NCI-H1436 treated with DMSO at 0.1 percent for 48 hours (cell line): ENCODE measurements at regions not wholly inside any gene's neighbourhood (a gene's known extent, or its start where the extent isn't known, plus 50 kb on each side); places are given as distances from the start of the nearest gene placed in this dataset.

Experiments
- DNase-seq: peaks from one replicate; lab custom pipeline; 2025; lab: John Stamatoyannopoulos, UW

DNA sequence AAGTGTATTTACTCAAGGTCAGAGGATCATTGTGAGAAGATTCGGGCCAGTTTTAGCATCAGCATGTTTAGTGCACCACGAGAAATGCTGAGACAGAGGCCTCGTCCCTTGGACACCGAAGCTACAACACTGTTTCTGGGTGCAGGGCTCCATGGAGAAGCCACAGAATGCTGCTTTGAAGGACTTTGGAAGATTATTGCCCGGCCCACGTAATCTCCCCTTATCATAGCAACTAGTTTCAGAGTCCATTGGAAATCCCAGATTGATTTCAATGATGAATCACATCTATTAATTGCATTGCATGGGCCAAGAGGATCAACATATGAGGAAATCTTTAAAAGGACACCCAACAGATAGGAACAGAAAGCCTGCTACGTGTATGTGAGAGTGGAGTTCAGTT lies 156.0 kb downstream of the MAF start:
- DNase-seq = no peak

DNA sequence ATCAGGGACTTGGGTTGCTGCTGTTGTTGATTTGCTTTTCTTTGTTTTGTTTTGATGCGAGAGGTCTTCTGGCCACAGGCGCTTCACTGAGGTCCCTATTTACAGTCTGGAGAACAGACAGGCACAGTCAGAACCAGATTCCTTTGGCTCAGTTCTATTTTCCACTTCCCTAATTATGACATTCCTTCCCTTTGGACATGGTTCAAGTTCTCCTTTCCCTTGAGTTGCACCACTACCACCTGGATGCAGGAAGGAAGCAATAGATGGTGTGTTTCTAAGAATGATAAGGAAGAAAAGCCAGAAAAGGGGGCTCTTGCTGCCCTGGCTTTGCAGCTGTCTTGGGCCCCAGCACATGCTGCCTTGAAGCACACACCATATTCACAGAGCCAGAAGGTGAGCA lies 160.6 kb downstream of the MAF start:
- no peak for DNase-seq

DNA sequence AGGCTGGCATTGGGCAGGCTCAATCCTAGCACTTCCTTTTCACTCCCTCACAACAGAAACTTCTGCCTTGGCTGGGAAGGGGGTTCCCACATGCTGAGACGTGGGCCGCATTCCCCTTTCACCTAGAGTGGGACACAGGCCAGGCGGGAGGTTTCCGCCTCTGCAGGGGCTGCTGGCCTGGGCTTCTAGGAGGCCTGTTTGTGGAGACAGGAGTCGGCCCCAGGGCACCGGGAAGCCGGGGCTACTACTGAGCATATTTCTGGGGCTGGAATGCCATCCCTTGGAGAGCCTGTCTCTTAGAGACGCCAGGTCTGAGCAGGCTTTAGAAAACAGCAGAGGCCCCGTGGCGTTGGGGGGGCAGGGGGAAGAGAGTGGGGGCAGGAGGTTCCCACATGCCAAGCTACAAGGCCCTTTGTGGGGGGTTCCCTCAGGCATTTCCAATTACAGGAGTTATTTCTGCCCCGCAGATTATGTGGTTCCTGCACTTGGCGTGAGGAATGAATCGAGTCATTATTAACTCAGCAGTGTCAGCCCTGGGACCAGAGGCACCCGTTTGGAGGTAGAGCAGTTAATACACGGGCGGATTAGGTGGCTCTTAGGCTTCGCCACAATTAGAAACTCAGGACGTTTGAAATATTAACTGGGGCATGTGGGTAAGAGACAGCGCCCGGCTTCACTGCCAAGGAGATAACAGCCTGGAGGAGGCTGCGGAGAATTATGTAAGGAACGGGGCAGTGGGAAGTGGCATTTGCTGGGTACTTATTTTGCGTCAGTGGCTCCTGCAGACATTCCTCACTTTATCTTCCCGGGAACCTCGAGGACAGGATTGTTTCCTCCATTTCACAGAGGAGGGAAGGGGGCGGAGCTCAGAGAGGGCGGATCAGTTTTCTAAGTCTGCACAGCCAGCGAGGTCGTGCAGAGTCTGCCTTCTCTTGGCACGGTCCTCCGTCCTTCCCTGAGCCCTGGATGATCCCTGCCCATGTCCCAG lies 162.5 kb downstream of the MAF start:
- DNase-seq = no peak

DNA sequence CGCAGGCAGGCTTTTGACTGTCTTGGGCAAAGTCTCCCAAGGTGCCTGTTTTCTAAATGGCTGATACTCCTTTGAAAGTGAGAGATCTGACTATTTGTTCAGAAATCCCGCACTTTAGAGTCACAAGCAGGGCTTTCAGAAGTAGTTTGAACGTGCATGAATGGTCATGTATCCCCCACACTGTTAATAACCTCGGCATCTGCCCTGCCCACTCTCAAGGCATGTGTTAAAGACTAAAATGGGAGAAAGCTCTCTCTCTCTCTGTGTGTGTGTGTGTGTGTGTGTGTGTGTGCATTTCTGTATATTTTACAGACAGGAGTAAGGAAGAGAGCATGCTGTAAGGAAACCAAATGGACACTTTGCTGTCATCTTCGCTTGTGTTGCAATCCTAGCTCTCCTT lies 163.7 kb downstream of the MAF start:
- DNase-seq = no peak

DNA sequence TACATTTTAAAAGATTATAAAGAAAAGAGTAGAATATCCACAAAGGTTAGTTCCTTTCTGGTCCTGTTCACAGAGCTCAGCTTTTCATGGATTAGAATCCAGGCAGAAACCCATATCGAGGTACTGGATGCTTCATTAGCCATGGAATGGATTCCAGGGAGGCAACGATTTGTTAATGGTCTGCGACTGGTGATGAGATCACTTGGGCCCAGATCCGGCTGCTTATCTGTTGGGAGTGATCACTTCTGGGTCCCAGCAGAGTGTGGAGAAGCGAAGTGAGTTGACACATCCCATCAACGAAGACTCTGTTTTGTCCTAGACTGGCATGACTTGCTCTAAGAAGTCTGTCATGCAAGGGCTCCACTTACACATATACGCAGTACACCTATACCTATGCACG lies 165.8 kb downstream of the MAF start:
- no peak for DNase-seq

DNA sequence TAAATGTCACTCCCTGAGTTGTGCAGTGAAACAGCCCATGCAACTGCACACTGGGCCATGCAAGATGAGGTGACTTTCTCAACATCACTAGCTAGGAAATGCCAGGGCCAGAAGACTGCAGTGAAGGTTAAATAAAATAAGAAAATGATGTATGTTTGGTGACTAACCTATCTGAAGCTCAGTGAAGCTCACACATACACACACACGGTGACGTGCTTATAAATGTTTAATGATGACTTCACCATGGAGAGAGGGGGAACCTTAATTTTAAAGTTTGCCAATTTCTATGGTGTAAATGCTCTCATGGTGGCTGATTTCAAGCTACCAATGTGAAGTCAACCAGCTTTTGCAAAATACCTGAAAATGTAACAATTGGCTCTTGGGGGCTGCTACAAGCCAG lies 166.4 kb downstream of the MAF start:
- no peak for DNase-seq

DNA sequence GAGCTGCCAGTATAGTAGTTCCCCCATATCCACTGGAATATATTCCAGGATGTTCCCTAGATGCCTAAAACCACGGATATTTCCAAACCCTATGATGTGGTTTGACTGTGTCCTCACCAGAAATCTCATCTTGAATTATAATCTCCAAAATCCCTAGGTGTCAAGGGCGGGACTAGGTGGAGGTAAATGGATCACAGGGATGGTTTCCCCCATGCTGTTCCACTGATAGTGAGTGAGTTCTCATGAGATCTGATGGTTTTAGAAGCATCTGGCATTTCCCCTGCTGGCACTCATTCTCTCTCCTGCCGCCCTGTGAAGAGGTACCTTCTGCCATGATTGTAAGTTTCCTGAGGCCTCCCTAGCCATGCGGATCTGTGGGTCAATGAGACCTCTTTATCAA lies 168.6 kb downstream of the MAF start:
- no peak for DNase-seq

DNA sequence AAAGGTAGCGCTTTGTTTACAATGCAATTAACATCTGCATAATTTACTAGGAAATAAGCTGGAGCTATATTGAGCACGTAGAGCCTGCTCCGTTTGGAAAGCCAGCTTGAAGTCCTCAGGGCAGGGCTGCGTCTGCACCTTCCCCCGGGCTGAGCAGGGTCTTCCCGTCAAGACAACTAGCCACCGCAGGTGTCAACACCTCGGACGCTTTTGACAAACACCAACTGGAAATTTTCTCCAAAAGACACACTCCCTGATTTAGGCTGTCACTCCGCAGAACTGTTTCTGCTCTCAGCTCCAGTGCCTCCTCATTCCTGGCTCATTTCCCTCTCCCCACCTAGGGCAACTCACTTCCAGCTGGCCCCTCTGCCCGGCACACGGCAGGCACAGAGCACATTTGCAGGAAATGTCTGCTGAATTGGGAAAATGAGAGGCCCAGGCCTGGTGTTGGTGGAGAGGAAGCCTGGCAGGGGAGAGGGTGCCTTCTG lies 170.3 kb downstream of the MAF start:
- no peak for DNase-seq

DNA sequence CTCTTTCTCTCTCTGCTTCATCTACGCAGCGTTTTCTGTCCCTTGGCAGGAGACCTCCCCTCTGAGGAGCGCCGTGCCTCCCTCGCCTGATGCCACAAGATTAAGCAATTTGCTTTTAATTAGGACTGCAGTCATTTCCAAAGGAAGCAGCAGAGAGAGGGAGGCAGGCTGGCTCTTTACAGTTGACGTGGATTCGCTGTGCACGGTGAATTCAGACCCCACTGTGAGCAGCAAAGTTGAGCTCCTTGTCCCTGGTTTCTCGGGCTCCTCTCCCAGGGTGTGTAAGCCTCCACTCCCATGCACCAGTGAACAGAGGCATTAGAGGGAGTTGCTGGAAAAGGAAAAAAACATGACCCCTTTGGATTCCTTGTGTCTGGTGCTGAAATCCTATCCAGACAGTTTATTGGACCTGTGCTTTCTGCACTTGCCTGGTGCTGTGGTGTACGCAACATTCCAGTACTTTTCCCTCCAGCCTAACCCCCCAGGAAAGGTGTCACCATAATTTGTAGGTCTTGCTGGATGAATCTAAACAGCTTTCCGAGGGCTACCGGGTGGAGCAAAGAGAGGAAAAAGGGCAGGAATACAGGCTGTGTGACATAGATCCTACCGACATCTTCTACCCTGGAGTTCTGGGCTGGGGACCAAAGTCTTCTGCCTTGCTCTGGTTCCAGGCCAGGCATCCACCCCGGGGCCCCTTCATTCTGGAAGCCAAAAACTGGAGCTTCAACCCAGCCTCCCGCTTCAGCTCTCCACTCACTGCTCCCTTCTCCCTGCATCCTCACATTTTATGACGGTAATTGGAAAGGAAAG lies 171.0 kb downstream of the MAF start:
- DNase-seq = no peak

DNA sequence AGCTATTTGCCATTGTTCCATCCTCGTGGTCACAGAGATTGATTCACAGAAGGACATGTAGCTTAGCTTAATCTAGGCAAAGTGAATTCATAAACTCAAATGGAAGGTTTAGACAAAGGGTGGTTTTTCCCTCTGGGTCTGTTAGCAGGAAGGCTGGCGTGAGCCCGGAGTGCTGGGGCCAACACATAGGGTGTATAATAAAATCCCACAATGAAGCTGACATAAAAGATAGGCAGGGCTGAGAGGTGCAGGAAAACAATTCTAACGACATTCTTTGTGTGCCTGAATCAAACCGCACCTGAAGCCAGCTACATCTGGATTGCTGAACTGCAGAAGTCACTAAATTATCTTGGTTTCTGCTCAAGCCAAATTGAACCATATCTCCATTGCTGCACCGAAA lies 173.9 kb downstream of the MAF start:
- DNase-seq = no peak

DNA sequence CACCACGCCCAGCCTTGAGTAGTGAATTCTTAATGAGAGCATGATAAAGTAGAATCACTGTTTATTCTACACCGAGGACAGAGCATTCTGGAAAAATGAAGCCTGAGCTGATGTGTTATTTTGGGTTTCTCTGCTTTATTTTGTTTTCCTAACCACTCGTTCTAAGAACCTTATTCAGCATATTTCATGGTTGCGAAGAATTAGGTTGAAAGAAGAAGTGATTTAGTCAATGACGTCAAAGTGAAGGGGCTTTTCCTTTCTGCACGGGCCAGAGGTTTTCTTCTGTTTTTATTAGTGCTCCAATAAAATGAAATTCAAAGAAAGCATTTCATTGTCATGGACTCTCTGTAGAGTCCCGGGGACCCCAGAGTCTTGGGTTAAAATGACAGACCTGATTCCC lies 178.5 kb downstream of the MAF start:
- no peak for DNase-seq

DNA sequence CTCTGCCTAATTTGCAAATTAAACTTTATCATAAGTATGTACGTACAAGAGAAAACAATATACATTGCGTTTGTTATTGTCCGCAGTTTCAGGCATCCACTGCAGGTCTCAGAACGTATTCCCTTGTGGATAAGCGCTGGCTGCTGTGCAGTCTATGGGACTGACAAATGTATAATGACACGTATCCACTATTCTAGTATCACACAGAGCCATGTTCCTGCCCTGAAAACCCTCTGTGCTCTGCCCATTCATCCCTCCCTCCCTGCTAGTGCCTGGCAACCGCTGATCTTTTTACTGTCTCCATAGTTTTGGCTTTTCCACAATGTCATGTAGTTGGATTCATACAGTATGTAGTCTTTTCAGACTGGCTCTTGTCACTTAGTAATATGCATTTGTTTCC lies 179.4 kb downstream of the MAF start:
- DNase-seq = no peak

DNA sequence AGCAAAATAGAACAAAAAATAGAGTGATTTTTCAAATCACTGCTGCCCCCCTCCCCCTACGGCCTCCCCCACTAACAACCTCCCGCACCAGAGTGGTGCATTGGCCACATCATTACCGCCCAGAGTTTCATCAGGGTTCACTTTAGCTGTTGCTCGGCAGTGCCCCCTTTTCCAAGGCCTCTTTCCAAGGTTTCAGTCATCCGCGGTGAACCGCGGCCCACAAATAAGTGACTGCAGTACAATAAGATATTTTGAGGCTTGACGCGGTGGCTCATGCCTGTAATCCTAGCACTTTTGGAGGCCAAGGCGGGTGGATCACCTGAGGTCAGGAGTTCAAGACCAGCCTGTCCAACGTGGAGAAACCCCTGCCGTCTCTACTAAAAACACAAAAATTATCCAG lies 180.0 kb downstream of the MAF start:
- DNase-seq = no peak

DNA sequence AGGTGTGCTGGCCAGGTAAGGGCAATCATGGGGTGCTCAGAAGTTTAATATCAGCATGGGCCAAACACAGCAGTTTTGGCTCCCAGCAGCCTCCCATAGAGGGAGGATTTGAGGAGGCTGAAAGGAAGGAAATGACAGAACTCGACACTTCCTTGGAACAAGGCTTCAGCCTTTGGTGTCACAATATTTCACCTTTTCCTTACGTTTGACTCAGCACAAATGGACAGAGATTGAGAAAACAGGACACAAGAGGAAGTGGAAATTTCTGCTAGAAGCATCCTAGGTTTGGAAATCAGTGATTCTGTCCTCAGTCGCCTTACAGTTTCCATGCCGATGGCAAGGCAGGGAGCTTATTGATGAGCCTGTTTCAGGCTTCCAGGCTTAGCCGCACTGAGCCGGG lies 181.4 kb downstream of the MAF start:
- DNase-seq = no peak

DNA sequence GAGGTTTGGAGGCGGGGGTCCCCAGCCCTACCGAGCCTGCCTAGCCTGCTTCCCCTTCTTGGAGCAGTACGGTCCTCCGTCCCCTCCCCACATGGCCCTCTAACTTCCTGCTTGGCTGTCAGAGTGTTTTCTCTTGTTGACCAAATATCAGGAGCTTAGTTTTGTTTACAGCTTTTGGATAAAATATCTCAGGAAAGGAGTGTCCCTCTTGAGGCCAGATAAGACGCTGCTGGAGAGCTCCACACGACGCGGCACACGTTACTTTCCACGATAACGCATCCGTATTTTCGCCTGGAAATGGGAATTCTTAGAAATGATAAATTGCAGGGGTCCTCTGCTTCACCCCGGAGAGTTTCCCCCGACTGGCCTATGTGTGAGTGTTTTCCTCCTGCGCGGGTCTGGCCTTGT lies 182.9 kb downstream of the MAF start:
- no peak for DNase-seq

DNA sequence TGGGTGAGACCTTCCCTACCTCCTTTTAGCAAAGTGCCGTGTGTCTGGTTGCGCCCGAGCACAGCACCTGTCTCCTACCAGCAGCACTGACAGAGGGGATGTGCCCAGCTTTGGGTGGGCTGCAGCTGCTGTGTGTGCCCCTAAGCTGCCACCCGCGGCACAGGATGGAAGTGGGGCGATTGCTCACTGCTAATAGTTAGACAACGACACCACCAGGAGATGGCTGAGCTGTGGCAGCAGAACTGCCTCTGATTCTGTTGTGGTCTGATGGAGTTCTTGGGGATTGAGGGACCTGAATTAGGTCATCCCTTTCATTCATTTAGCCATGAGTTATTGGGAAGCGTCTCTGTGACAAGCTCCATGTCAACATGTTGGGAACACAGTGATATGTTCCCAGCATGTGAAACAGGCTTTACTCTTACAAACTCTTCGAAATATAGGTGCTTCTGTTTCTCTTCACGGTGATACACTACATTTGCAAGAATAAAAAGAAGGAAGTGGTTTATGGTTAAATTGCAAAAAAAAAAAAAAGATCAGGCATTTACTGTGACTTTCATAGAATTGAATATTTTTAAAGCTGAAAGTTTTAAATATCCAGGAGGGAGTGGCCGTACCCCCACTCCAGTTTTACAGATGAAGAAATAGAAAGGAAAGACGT lies 184.4 kb downstream of the MAF start:
- no peak for DNase-seq

DNA sequence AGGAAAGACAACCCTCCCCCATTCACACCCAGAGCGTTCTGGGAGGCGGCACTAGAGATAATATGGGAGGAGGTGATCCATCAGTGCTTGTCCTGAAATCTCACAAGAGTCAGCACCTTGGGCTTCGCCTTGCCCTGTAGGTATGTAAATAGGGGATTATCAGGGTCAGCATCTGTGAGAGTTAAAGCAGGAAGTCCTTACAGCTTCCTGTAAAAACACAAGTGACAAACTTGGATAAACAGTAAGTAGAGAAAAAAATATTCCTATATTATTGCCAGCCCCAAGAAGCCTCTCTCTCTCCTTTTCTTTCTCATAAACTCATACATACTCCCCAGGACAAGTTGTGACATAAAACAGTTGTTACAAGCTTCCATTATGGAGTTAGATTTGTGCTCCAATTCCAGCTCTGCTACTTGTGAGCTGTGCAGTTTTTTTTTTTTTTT lies 187.7 kb downstream of the MAF start:
- no peak for DNase-seq

DNA sequence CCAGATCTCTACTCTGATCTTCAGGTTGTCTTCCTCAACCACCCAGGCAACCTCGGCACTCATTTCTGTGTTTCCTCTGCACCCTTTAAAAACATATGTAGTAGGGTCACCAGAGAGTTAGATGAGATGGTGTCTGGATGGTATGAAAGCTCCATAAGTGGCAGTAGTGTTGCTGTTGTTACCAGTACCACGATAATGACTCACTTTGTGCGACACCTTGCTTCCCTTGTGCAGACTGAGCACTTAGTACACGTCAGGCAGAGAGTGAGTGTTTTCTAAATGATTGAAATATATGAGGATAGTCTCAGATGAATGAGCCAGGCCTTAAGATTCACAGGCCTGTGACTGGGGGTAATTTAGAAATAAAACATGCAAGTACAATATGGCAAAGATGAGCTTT lies 188.7 kb downstream of the MAF start:
- no peak for DNase-seq

DNA sequence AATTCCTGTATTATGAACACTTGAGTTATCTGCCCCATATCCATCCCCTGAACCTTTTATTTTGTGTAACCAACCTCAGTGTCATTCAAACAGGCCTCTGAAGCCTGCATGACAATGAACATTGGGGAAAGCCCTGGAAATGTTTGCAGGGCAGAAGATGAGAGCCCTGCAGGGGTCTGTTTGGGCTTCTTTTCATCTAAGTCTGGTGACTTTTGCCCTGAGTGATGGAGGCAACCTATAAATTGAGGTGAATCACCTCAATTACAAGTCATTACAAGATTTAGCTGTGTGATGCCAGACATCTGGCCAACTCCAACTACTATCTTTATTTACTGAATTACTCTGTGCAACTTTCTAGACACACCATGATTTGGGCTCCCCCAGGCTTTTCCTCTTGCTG lies 189.2 kb downstream of the MAF start:
- DNase-seq = no peak

DNA sequence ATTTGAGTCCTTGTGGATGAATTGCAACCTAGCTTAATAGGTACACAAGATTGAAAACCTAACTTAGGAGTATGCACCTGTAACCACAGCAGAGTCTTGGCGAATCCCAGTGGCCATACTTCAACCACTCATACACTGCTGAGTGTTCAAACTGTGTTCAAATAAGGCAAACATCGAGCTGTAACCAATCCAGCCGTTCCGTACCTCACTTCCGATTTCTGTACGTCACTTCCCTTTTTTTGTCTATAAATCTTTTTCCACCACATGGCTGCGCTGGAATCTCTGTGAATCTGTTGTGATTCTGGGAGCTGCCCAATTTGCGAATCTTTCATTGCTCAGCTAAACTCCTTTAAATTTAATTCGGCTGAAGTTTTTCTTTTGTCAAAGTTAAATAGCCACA lies 190.6 kb downstream of the MAF start:
- DNase-seq = no peak

DNA sequence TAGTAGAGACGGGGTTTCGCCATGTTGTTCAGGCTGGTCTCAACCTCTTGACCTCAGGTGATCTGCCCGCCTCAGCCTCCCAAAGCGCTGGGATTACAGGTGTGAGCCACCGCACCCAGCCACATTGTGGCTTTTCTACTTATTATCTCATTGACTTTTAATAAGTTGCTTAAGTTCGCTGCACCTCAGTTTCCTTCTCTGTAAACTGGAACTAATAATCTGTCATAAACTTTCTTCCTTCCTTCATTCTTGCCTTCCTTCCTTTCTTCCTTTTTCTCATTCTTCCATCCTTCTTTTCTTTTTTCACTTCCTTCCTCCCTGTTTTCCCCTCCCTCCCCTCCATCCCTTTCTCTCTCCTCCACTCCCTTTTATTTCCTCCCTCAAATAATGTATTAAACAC lies 192.2 kb downstream of the MAF start:
- DNase-seq = no peak

DNA sequence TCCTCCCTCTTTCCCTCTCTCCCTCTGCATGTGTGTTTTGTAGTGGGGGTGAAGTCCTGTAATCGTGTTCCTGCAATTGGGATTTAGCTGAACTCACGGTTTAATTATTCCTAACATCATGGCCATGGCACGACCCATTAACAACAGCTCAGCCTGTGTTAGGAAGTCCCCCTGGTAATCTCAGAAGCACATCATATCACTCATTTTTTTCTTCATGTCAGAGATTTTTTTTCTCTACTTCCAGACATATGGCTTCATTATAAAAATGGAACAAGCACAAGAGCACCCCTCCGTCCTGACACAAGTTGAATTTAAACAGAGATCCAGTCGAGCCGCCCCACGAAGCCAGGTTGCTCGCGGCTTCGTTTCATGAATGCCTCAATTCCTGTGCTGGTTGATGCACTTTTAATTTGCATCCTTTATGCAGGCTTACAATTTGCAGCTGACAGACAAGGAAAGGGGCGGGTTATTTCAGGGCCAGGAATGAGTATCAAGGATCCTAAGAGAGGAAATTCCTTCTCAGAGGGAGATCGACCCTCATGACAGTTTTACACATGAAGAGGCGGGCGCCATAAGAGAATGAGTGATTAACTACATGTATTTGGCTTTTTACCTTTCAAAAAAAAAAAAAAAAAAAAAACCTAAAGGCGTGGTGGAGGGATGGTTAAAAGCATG lies 192.9 kb downstream of the MAF start:
- DNase-seq = no peak
